Stimulated activated CD8-positive, alpha-beta memory T cell treated with anti-CD3 and anti-CD28 coated beads, Interleukin-7, amount 100 ng/mL, for 48 hours (primary cell): ENCODE measurements at regions not wholly inside any gene's neighbourhood (a gene's known extent, or its start where the extent isn't known, plus 50 kb on each side); places are given as distances from the start of the nearest gene placed in this dataset.
"Not testable (repeated sequence)": the region's sequence is repeated elsewhere in the genome, so short reads cannot be mapped to it uniquely, and the experiment has no call there.

Source experiments
- DNase-seq, 2 donors: peaks; one replicate each; pipeline ENCODE4 v3.0.0-alpha.2; 2020; ENCODE audit warnings: low read depth in 1 of 2; ENCODE audit errors: extremely low read depth in 1 of 2

DNA sequence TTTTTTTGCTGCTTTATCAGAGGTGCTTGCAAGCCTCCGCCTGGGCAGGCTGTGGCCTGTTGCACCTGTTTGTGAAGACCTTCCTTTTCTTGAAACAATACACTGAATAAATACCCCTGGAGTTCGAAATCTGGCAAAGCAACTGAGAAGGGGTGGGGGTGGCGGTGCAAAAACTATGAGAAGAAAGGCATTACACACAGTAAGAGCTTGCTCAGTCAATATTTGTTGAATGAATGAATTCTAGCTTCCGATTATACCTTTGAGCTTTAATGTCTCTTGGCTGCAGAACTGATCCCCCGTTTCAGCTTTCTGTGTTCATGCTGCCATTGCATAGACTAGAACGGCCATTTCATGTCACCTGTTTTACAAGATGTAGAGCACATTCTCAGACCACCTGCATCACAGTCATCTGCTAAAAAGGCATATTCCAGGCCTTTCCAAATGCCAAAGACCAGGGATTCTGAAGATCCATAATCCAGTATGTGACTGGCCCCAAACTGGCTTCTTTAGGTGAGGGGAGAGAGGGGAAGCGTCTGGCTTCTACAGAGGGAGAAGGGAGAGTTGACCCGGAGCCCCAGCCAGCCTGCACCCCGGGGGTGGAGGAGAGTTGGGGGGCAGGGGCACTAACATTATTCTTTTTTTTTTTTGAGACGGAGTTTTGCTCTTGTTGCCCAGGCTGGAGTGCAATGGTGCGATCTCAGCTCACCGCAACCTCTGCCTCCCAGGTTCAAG is 111.5 kb downstream of the ETS2 start:
- DNase-seq, result no peak

DNA sequence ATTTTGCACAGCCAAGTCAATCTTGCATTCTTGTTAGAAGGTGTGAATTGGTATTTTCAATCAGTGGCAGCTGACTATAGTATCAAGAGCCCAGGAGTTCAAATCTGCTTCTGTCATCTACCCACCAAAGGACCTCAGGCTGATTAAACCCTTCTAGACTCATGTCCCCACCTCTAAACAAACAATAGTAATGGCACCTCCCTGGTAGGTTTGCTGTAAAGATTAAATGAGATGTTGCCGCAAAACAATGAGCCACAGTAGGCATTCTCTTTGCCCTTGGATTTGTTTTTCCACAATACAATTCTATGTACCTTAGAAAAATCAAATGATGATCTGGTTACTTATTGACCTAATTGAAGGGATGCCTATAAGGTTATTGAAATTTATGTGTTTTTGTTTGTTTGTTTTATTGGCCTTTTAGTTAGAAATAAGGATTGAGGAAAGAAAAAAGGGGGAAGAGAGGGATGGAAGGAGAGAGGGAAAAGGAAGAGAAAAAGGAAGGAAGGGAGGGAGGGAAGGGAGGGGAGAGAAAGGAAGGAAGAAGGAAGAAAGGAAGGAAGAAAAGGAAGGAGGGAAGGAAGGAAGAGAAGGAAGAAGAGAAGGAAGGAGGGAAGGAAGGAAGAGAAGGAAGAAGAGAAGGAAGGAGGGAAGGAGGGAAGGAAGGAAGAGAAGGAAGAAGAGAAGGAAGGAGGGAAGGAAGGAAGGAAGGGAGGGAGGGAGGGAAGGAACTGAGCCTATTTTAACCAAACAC is 110.7 kb downstream of the ETS2 start:
- no peak for DNase-seq

DNA sequence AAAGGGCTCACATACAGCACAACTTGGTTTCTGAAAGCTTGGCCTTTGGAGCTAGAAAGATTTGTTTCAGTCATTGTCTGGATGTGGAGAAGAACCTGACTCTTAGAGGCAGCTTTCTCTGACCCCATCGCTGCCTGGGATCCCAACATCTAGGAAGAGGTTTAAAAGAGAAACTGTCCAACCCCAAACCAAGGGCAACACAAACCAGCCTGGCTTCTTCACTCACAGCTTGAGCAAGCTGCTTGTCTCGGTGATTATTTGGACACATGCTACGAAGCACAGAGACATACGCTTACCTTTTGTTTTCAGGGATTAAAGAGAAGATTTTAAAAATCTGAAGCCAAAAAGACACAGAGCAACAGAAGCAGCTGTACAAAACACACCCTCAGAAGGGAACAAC is 109.8 kb downstream of the ETS2 start:
- DNase-seq, result no peak

DNA sequence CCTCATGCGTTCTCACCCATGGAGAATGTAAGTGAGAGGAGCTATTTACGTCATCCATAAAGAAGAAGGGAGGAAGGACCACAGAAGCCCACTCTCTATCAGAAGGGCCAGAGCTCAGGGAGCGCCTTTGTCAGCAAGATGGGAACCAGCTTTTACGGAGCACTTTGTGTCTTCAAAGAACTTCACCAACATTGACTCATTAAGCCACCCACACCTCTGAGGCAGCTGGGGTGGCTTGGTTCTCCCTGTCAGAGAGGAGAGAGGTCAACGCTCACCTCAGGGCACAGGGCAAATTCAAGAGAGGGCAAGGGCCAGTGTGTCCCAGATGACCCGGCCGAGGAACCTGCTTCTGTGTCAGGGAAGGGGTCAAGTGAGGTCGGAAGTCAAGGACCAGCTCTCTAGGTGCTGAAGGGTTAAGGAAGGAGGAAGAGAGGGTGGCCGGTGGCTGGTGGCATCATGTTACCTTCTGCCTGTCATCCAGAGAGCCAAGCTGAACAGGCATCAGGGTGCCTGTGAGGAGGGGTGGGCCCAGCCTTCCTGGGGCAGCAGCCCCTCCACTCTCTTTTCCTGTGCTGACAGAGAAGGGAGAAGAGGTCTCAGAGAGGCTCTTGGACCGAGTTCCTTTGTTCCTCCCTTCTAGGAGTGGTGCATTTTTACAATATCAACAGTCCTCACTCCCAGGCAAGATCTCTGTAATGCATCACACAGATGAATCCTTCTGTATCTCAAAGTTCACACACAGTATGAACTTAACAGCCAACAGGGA is 109.0 kb downstream of the ETS2 start:
- DNase-seq, result no peak

DNA sequence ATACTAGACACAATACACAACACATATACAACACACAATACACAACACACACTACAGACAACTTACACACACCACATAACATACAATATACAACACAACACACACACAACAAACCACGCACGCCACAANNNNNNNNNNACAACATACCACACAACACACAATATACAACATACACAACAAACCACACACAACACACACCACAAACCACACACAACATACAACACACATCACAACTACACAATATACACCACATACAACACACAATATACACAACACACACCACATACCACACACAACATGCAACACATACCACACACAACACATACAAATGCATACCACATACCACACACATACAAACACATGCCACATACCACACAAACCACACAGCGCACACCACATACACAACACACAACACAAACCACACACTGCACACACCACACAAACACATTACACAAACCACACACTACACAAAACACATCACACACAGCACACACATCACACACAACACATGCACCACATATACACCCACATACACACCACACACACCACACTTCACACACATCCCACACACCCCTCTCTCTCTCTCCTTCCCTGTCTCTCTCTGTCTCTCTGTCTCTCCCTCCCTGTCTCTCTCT is 108.3 kb downstream of the ETS2 start:
- DNase-seq, result no peak

DNA sequence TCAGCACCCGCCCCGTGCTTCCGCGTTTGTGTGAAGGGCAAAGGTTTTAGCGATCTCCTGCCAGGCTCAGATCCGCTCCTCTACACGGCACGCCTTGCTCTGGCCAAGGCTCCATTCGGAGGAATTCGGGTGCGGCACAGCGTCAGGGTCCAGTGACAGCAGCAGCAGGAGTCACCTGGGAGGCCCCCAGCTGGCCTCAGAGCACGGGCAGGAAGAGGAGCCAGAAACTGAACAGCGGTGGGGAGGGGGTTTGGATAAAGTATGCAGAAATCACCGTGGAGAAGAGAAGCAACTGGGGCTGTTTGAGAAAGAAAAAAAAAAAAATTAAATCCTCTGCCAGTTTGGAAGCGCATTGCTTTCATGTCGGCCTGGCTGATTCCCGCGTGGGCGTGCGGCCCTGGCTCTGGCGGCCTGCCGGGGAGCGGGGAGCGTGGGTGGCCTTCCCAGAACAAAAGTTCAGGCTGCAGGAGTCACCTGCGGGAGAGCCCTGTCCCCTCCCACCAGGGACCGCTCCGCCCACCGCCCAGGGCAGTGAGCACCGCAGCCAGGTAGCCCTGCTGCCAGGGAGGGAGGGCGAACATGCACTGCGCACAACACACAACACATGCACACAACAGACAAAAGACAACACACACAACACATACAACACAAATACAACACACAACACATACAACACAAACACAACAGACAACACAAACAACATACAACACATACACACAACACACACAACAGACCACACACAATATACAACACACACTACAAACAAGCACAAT is 107.6 kb downstream of the ETS2 start:
- DNase-seq, result no peak

DNA sequence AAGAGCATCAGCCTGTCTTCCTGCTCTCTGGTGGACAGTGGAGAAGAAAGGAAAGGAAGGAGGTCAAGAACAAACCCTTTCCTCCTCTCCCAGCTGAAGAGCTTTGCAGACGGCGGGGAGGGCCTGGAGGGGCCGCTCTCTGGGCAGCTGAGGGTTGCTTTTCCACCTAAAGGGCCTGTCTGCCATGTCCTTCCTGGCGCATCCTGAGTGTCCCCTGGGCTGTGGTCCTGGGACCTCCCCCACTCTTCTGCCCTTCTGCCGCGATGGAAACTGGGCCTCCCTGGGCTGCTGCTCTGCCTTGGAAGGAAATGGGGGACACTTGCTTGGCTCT is 107.0 kb downstream of the ETS2 start:
- no peak for DNase-seq

DNA sequence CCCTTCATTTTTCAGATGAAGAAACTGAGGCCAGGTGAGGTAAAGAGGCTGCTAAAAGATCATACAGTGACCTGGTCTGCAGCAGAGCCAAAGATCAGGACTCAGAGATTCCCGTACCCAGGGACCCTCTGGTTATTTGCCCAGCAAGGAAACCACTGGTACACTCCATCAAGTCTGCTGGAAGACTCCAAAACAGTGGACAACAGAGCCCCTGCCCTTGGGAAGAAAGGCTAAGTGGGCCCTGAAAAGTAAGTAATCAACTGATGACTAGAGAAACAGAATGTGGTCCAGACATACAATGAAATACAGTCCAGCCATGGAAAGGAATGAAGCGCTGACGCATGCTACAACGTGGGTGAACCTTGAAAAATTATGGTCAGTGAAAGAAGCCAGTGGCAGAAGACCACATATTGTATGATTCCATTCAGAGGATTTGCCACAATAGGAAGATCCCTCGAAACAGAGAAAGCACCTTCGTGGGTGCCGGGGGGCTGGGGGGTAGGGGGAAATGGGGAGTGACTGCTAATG is 106.4 kb downstream of the ETS2 start:
- no peak for DNase-seq

DNA sequence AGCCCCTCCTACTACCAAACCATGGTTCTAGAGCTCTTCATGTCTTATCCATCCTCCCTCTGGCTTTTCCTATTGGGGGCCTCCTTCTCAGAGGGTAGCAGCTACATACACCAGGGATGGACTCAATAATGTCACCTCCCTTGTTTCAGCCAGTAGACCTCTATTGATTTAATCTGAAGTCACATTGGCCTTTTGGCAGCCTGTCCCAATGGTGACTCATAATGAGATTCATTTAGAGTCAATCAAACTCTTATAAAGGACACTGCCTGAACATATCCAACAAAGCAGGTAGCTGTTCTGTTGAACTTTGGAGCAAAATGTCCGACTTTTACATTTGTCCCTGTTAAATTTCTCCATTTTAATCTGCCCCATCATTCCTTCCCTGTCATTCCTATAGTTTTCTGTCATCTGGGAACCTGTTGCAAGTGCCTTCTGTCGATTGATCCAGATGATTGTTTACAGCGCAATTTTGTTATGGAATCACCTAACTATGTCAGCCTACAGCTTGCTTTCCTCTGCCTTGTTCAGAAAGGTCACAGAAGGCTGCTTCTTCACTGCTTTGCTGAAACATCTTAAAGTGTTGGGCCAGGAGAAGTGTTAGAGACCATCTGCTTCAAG is 105.9 kb downstream of the ETS2 start:
- DNase-seq, result no peak

DNA sequence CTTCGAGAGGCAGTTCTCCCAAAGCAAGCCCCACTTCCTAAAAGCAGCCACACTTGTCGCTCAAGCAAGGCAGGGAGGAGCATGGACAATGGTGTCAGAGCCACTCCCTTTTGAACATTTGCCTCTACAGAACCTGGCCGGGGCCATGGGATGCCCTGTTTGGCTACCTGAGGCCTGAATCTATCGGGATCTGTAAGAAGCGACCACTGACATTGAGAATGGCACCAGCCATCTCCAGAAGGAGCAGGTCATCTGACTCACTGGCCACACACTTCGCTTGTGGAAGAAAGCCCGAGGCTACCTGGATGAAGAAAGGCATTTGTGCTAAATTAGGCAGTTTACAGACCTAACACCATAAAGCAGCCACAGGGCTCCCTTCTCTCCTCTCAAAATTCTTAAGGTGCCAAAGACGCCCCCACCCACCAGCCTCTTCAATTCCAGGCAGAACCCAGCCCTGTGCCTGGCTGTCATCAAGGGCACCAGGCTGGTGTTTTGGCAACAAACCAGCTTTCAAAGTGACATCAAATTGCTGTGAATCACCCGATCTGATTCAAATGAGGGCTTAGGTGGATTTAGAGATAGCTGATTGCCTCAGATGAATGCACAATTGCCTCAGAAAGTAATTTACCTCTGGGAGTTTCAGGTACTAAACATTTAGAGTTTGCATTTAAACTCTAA is 104.8 kb downstream of the ETS2 start:
- peak in 1 of 2 donors; percentile 29 for DNase-seq

DNA sequence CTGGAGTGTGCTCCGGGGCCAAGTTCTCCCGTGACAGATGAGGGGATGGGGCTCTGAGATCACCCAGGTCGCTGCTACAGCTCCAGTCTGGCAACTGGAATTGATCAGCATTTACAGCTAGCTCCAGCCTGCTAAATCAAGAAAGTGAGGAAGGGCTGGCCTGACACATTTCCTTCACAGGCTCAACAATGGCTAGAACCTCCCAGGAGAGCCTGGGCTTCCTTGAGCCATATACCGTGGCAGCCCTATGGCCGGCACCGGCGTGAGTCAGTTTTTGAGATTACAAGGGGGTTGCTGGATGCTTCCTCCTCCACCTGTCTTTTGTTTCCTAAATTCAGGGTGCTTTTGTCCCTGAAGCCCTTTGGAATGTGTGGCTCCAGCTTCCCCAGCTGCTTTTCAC is 104.2 kb downstream of the ETS2 start:
- DNase-seq, result no peak

DNA sequence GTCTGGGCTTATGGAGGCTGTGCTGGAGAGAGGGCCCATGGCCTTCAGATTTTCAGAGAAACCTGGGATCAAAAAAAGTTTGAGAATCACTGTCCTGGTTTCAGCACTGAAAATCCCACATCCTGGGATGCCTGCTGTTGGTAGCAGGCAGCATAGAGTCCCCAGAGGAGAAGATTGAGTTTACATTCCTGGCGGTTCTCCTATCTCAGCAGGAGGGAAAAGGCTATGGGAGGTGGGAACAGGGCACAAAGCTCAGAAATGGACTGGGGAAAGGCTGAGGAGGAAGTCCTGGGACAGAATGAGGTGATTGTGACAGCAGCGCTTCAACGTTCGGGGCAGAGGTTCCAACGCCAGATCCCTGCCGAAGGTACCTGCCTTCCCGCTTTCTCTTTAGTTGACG is 103.4 kb downstream of the ETS2 start:
- no peak for DNase-seq

DNA sequence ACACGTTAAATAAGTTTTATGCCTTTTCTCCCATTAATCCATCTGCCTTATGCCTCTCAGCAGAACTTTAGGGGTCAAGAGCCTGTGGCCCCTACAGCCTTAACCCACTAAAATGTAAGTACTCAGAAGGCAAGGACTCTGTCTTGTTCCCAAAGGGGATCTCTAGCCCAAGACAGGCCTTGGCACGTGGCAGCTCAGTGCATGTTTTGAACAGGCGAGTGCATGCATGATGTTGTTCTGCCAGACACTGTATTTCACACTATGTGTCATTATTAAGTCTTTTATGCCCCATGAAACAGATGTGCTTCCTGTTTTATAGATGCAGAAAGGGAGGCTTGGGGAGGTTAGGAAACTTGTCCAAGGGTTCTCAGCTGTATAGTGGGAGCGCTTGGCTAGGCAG is 102.8 kb downstream of the ETS2 start:
- DNase-seq, result no peak

DNA sequence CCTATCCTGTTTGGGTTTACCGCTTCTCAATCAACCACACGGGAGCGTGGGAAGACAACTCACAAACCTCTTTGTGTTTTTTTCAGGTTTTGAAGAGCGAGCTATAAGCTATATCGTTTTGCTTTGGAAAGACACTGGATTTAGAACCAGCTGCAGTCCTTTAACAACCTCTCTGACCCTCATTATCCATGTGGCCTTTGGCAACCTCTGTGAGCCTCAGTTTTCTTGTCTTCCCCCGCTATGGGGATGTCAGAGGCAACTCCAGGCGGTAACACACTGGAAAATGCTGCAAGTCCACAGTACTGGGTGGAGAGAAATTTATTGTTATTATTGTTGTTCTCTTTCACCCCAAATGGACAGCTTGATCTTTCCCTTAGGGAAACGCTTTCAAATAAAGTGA is 100.0 kb downstream of the ETS2 start:
- DNase-seq, result no peak

DNA sequence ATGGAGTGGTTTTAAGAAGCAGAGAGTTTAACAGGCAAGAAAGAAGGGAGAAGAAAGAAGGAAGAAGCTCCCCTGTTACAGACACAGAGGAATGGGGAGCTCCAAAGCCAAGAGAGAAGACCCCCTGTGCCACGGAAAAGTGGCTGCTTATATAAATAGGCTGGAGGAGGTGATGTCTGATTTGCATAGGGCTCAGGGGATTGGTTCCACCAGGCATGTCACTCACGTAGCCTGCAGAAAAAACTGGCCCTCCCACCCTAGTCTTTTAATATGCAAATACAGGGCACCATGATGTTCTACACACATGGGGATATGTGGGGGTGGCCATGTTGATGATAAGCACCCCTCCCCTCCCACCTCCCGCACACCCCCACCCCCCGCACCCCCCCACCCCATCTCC is 99.6 kb downstream of the ETS2 start:
- DNase-seq, result no peak

DNA sequence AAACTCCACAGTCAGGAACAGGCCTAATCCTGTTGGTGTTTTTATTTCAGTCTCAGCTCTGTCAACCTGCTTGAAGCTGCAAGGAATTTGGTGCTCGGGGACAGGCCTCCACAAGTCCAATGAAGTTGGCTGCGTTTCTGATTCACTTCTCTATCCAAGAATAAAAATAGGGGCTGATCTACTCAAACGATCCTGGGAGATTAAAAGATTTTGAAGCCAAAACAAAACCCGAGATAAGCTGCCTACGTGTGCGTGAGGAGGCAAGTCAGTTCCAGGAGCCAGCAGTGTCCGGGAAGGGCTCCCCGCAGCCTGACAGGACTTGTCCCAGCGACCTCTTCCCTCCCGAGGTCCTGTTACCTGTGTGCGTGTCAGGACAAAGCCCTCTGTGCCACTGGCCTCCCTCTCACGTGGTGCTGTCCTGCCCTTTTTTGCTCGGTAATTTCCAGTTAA is 98.0 kb downstream of the ETS2 start:
- DNase-seq, result no peak

DNA sequence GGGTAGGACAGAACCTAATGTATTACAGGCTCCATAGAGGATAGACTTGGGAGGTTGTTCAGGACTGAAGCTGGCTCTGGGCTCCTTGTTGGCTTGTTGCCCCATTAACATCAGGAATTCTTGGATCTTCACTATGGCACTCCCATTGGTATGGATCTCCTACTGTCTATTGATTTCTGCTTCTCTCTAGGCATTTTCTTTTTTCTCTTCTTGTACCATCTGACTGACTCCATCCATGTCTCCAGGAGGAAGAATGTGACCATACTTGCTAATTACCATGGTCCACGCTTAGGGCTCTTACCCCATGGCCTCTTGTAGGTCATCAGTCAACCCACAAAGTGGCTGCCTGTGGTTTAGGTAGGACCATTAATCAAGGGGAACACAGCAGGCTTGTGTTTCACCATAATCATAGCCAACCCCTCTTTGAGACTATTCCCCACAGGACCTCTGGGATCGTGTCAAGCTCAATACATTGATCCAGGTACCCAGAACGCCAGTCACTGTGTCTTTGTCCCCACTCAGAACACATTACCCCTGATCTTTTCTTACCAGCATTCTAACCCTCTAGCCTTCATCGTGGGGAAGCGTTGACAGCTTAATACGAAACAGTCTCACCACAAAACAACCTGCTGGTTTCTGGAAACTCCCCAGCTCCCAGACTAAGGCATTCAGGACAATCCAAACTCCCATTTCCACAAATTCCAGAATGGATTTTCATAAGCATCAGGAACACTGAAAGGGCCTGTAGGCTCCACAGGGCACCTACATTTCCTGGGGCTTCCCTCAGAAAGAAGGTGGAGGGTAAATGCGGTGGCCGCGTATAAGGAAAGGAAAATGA is 97.1 kb downstream of the ETS2 start:
- no peak for DNase-seq

DNA sequence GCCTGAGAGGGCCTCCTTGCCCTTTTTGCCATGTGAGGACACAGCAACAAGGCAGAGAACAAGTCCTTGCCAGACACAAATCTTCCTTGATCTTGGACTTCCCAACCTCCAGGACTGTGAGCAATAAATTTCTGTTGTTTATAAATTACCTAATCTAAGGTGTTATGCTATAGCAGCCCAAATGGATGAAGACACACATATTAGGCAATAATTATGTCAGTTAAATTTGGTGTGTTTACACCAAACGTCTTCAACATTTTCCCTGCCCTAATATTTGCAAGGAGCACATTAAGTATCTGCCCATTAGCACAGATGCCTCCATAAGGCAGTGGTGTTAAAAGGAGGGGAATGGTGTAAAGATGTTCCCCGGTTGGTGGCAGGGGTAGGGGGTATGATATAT is 94.8 kb downstream of the ETS2 start:
- DNase-seq, result no peak

DNA sequence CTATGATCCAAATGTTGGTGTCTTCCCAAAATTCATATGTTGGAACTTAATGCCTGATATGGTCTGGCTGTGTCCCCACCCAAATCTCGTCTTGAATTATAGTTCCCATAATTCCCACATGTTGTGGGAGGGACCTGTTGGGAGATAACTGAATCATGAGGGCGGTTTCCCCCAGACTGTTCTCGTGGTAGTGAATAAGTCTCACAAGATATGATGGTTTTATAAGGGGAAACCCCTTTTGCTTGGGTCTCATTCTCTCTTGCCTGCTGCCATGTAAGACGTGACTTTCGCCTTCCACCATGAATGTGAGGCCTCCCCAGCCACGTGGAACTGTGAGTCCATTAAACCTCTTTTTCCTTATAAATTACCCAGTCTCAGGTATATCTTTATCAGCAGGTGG is 94.3 kb downstream of the ETS2 start:
- not testable (repeated sequence) for DNase-seq
